ENCODE measurements at regions not wholly inside any gene's neighbourhood (a gene's known extent, or its start where the extent isn't known, plus 50 kb on each side); places are given as distances from the start of the nearest gene placed in this dataset.

- TF ChIP-seq CTCF (IDR thresholded peaks at IDR 0.05) (no peak), POLR2A (IDR thresholded peaks at IDR 0.05) (no peak)
Measured at GRCh38 chrX:13507893-13508292, 61.5 kb upstream of the EGFL6 start.

All from adrenal gland (tissue), 5 donors.